Neural cell (in vitro differentiated cells): ENCODE measurements at regions not wholly inside any gene's neighbourhood (a gene's known extent, or its start where the extent isn't known, plus 50 kb on each side); places are given as distances from the start of the nearest gene placed in this dataset.

Experiments
- CTCF ChIP-seq: fragments of 450-650 bp; IDR thresholded peaks from 2 replicates; pipeline ENCODE4 v1.5.1; 2014; ENCODE audit warnings: antibody characterized with exemption, mild to moderate bottlenecking, moderate library complexity; ENCODE audit not compliant: poor library complexity, severe bottlenecking
- EP300 ChIP-seq: fragments of 450-650 bp; conservative IDR thresholded peaks from 2 replicates; pipeline ENCODE4 v1.6.1; 2014; ENCODE audit warnings: antibody characterized with exemption, mild to moderate bottlenecking, moderate library complexity; ENCODE audit not compliant: poor library complexity, severe bottlenecking
- MXI1 ChIP-seq: fragments of 450-650 bp; conservative IDR thresholded peaks from 2 replicates; pipeline ENCODE4 v1.6.1; 2014; ENCODE audit warnings: antibody characterized with exemption, mild to moderate bottlenecking; ENCODE audit not compliant: poor library complexity, severe bottlenecking

DNA sequence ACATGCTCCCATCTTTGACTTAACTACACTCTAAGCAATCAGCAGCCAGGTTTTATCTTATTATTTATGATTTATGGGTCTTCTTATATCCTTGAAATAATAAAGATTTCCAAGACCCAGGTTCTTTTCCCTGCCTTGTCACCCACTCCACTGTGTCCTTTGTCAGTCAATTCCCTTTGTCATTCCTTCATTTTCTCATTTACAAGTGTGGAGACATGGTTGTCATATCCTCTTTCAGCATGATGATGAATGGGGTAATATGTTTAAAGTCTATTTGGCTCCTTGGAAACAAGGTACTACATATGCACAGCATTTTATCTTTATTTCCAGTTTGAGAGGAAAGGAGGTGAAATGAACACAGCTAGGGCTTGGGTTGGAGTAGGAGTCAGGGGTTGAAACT, 521.8 kb downstream of the LMO7 start:
- no peak for TF ChIP-seq CTCF
- no peak for TF ChIP-seq MXI1
- TF ChIP-seq EP300 = peak; percentile 87
